Mucosa of gallbladder (tissue), 1 donor: ENCODE measurements at regions not wholly inside any gene's neighbourhood (a gene's known extent, or its start where the extent isn't known, plus 50 kb on each side); places are given as distances from the start of the nearest gene placed in this dataset.

Experiments used
- DNase-seq: peaks from one replicate; pipeline ENCODE4 v3.0.0-alpha.2; 2020; ENCODE audit warnings: low spot score
- donor health status: DM: no; HTN: no; CAD: no.

DNA sequence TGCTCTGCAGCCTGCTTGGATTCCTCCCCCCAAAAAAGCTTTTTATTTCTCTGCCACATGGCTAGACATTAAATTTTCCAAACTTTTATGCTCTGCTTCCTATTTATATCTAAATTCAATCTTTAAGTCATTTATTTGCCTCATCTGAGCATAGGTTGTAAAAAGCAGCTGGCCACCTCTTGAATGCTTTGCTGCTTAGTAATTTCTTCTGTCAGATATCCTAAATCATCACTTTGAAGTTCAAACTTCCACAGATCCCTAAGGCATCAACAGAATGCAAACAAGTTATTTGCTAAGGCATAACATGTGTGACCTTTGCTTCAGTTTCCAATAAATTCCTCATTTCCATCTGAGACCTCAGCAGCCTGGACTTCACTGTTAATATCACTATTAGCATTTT is 209.6 kb downstream of the FSCB start:
- DNase-seq: no peak

DNA sequence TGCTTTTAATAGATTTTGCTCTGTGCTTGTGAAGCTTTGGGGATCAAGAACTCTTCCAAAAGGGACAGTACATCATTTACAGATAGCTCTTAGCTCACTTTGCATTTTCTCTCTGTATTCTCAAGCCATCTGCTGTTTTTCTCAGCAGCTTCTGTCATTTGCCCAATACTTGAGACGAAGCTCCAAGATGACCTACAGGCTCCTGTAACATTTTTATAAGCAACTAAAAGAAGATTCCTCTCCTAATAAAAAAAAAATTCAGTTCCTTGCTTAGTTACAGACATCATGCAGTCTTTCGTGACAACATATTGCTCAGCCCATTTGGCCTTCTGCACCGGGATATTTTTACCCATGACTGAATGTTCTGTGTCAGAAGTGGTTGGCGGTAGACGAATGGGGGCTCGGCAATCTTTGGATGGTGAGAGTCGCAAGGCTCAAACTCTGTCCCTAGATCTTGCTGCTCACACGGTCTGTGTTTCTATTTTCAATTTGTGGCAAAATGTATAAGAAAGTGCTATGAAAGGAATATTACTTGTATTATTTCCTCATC is 215.6 kb downstream of the FSCB start:
- DNase-seq: no peak

DNA sequence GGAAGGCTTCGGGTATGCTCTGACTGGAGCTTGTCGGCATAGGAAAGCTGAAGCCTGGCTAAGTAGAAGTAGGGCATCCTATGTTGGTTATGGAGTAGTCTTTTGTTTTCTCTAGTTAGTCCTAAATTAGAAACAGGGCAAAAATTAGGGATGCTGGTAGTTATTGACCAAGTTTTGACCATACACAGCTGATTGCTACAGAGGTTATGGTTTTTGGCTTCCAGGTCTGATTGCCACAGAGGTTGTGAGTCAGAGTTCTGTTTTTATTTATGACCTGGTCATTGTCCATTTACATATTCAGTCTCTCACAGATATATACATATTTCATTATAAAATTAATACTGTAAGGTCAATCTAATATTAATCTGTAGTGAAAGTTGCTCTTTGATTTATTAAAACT is 219.2 kb downstream of the FSCB start:
- no peak for DNase-seq

DNA sequence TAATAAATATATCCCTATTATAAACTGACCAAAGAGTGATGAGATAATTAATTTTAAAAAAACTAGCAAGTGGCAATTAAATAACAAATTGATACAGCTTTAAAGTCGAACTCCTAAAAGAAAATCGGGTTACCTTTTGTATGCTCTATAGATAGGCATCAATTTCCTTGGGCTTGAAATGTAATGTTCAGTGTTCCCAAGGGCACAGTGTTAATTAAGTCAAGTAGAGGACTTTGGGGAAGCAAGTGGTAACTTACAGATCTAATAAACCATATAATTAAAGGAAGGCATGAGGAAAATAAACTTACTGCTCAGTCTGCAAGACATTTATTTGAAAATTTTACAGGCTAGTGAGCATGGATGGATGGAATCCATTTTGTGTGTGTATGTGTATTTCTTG is 220.9 kb downstream of the FSCB start:
- no peak for DNase-seq

DNA sequence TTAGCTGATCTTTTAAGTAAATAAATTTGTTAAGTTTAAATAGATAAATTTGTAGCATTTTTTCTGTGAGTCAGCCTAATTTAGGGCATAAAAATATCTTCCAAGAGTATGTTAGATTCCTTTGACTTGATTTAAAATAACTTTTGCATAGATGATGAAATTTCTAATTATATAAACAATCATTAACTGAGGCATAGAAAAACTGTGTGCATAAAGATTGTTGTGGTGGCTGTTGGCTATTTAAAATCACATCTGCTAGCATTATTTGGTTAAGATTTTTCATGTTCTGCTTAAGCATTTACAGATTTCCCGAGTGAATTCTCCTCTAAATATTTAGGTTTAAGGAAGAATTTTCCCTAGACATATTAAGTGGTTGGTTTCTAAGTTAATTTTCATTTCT is 223.2 kb downstream of the FSCB start:
- no peak for DNase-seq

DNA sequence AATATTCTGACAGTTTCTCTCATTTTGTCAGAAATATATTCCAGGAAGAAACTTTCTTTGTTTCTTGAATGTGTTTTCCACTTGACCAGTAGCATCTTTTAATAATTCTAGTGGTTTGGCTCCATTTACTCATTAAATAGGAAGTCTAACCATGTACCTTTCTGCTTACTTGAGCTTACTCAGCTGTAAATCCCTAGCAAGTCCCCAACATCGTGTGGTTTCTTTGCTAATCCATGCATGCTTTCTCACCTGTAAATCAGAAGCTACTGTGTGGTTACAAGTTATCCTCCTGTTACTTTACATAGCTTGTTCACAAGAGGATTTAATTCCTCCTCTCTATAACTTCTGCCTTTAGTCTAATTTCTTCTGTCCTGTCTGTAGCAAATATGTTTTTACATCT is 227.7 kb downstream of the FSCB start:
- DNase-seq: no peak

DNA sequence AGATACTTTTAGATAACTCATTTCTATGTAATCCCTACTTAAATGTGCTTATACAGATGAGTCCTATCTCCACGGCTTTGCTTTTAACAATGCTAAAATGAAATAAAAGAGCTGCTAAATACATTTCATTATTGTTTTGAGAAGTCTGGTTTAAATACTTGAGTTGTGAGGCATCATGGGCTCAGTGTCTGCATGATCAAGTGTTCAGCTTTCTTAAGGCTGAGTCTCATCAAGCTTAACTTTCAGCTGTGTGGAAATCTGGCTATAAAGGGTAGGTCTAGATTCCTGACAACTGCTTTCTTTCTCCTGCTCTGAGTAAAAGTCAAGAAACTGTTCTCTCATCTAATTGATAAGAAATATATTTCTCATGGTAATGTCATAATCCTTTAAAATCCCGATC is 235.4 kb downstream of the FSCB start:
- DNase-seq: no peak

DNA sequence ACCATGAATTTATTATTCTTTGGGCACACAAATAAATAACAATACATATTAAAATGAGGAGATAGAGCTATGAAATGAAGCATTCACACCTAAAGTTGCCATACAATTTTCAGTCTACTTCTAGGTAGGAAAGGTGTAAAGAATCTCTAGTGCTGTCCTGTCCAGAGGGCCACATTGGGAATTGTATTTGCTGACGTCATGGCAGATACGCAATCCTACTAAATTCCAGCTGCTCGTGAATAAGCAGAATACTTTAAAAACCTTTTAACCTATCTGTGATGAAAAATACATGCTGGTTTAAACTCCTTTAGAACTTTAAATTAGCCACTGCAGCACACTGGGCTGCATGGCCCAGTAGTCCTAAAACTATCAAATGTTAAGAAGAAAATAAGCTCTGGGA is 236.1 kb downstream of the FSCB start:
- DNase-seq: no peak

DNA sequence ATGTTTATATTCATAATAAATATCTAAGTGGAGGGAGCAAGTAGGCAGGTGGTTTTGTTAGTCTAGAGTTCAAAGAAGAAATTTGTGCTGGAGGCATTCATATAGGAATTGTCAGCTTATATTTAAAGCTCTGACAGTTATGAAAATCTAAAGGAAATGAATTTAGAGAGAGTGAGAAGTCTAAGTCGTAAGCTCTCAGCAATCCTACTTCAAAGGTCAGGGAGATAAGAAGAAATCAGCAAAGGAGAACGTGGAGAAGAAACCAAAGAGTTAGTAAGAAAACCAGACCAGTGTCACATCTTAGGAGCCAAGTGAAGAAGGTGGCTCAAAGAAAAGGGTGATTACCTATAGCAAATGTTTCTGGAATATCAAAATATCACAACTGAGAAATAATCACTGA is 241.8 kb downstream of the FSCB start:
- DNase-seq: no peak

DNA sequence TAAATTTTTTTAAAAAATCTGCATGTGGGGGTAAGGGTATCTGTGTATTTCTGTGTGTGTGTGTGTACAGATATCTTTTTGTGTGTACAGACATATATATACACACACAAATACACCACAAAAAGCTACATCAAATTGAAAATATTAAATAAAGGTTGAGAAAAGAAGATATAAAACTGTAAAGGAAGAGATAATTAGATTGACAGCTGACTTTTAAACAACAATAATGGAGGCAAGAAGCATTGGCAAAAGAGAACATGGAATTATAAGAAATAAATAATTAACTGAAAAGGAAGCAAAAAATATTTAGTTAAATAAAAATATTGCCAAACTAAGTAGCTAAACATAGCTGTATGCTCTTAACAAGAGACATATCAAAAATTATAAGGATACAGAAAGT is 291.4 kb downstream of the FSCB start:
- no peak for DNase-seq

DNA sequence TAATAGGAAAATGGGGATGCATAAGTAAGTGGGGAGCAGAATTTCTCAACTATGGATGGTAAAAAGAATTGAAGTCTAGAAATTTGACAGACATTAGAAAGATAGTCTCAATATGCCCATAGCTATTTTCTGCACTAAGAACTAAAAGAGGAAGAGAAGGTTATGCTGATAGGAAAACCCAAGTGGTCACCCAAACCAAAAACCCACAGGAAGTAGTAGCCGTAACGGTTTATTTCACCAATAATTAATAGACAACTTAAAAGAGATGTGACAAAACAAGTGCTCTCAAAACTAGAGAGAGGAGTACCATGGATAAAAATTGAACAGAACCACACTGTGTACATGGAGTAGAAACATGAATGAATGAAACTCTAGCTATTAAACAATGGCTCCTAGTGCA is 295.4 kb downstream of the FSCB start:
- no peak for DNase-seq

DNA sequence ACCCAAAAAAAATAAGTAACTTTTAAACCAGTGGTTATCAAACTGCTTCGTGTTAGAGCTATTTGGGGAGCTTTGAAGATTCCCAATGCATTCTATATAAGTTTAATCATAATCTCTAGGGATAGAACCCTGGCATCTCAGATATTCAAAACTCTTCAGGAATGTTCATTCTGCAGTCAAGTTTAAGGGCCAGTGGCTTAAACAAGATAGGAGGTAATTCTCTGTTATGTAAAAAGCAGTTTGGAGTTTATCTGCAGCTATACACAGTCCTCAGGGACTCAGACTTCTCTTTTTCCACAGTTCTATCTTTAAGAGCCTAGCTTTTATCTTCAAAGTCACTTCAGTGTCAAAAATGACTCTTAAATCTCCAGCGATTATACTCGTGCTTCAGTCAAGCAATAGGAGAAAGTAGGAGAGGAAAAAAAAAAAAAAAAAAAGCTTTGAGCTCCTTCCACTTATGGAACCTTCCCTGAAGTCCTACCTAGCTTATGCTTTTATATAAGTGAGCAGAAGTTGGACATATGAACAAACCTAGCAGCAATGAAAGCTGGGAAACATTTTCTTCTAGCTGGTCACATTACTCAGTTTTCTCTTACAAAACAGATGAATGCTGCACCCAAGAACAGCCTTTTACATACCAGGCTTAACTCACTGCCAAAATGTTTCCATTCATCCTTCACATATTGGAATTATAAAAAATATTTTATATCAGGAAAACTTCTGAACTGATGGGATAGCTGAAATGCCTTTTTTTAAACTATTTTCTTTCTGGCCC is 302.8 kb downstream of the FSCB start:
- no peak for DNase-seq

DNA sequence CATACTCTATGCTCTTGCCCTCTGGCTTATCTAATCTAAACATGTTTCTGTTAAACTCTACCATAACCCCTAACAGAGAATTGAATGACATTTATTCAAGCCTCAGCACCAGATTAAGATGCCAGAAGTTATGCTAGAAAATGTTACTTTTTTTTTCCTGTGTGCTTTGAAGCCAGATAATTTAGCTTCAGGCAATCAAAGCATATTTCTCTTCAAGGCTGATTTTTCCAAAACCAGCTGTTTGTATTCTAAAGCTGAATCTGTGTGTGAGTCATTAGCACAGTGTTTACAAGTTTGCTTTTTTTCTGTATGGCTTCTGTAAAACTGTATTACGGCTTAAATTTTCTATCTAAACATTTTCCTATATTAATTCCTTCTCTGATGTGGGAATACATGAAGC is 326.1 kb downstream of the FSCB start:
- no peak for DNase-seq

DNA sequence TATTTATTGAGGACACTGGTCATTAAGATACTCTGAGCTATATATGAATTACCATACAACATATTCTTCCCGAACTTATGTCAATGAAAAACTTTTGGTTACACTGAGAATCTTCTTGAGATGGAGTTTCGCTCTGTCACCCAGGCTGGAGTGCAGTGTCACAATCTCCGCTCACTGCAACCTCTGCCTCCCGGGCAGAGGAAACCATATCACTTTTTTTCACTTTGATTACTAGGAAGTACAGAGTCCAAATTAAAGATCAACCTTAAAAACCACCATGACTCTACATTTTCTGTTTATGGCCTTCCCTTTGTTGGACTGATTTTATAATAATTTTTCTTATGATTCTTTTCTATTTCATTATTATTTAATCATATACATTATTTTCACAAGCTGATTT is 336.5 kb downstream of the FSCB start:
- no peak for DNase-seq

DNA sequence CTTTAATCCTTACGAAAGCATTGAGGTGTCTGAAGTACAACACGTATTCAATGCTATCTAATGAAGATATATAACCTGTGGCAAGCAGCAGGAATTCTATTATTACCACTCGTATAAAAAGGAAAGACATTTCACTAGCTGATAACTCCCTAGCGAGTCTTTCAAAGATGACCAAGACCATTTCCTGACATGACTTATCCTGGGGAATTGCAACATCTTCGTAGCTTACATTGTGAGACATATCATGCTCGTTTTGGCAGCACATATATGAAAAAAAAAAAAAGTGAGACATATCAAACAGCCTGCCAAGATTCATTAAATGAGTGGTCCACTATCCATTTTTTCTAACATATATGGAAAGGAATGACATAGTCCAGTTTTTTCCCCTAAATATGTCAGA is 337.0 kb downstream of the FSCB start:
- DNase-seq: no peak

DNA sequence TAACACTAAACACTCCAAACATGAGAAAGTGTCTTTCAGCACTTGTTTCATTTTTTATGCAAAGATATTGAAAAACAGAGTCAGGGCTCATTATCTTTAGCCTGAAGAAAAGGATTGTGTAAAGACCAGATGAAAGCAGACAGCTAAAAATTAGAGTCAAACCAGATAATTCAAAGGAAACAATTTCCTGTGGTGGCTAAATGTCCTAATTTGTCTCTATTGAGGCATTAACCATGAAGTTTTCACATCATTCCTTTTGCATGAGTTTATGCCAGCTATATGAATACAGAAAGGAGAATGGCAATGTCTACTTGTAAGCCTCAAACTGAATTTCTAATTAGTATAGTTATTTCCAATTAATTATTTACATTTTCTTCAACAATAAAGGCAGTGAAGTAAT is 338.5 kb downstream of the FSCB start:
- no peak for DNase-seq

DNA sequence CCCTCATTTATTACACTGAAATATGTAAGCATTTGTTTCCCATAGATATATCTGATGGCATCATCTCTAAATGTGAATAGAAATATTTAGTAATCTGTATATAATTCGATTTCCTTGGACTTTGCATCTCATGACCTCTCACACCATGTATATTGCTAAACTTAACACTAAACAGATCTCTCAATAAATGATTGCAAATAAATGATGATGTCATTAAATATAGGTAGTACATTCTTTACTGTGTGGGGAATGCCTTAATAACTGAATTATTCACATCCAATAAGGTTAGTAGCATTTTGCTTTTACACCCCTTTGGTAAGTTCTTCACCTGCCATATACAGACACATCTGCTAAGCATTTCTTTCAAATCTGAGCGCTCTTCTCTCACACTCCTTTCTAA is 340.5 kb downstream of the FSCB start:
- DNase-seq: no peak

DNA sequence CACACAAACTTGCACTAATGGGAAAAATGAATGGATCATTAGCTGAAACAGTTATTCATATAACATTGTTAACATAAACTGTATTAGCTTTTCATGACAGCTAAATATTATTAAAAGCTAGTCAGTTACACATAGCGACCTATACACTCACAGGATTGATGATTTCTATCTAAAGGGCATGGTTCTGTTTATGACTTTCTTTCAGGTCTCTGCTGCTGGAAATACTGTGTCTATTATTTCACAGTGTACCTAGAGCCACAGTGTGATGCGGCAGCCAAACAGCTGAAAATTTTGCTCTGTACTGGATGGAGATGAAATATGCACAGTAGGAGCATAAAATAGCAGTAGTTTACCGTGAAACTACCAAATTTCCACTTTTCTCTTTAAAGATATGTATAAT is 341.1 kb downstream of the FSCB start:
- no peak for DNase-seq

DNA sequence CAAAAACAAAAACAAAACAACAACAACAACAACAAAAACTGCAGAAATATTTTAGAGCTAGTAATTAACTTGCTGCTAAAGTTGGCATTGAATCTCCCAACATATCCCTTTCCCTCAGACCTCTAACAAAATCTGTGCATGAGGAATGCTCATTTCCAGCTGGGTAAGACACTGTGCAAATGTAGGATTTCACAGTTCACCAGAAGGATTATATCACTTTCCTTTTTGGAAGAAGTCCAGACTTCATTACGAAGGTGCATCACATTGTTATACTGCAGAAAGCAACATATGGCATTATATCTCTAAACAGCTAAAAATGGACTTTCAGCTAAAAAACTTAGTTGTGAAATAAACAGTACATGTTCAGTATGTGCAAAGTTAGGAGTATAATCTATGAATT is 341.8 kb downstream of the FSCB start:
- no peak for DNase-seq

DNA sequence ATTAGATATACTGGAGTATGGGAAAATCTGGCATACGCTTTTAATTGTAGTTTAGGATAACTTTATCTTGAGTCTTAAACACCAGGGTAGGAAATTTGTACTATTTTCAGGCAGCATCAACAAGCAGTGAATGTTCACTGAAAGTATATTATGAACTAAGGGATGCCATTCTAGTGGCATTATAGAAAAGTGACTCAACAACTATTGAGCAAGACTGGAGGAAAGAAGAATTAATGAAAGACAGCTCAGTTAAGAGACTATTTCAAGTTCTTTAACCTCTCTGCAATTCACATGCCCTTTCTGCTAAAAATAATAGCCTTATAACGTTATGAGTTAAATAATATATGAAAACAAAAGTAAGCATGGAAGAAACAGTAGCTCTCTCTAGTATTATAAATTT is 343.1 kb downstream of the FSCB start:
- no peak for DNase-seq

DNA sequence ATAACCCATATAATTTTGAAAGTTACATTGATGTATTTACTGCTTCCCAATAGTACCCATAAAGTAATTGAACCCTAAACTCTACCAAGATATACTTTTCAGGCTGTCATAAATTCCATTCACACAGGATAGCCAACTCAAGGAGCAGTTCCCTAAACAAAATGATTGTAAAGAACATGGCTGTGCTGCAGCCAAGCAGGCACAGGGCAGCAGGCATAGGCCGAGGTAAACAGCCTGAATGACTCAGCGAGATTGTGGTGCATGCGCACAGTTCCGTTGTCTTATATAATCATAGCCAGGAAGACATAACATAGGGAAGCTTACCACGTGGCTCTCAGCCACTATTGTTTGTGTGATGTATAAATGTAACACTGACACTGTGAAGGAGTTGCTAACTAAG is 344.9 kb downstream of the FSCB start:
- DNase-seq: no peak

DNA sequence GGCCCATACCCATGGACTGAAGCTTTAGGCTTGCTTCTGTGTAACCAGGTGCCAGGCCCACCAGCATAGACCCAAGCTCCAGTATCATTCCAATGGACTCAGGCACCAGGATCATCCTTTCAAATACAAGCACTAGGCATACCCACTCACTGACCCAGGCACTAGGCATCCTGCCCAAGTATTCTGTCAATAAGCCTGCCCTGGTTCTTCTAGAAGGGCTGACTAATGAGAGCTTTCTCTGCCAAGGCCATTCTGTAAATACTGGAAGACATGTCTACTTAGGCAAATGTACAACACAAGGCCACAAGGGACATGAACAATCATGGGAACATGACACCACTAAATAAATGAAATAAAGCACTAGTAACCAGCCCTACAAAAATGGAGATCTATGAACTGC is 352.2 kb downstream of the FSCB start:
- DNase-seq: no peak

DNA sequence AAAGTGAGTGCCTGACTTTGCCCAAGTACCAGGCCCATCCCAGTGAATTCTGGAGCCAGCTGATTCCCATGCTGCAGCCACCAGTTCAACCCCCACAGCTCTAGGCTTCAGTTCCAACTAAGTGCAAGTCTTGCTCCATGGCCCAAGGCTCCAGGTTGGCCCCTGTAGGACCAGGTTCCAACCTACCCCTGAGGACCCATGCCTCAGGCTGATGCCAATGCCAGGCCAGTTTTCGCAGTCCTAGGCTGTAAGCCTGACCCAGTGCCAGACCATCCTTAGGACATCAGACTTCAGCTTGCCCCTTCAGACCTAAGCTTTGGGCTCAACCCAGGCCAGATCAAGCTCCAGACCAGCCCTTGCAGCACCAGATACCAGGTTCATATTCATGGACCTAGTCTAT is 352.6 kb downstream of the FSCB start:
- DNase-seq: no peak

DNA sequence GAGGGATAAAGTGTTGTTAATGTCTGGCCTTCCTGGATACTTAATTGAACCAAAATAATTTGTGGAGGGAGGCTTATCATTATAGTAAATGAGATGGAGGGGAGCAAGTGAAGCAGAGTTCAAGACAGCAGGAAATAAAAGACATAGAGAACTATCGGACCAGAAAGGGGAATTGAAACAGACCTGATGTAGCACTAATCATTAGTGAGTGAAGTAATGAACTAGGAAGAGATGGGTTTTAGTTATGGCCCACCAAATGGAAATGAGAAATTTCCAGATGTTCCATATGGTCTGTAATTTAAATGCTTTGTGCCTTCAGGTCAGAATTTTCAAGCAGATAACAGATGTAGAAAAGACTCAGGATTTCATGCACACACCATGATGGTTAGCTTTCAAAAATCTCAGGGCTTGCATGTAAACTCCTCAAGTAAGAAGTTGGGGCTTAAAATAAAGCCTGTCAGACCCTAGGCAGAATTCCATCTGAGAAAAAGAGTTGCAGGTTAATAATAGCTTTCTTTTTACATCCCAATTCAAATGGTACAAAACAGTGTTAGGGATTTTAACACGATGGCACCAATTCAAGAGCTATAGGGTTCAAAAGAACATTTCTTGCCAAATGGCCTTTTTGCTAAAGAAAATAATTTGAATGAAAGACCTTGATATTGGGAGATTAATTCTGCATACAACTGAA is 355.8 kb downstream of the FSCB start:
- DNase-seq: no peak
